ENCODE measurements at regions not wholly inside any gene's neighbourhood (a gene's known extent, or its start where the extent isn't known, plus 50 kb on each side); places are given as distances from the start of the nearest gene placed in this dataset.

GRCh38 chr16:5633845-5634440, 536.3 kb upstream of the EEF2KMT start:
- no peak overlapping the region for H2AK9ac ChIP-seq (replicated peaks; ENCODE audit: low read depth, low read length, poor library complexity)
- no CpG with 5 or more reads among the region's 5 CpGs for WGBS, 2 experiments (ENCODE audit: extremely low coverage in 2 of 2, insufficient read length in 1 of 2)
- no peaks in the 10 kb centered on the region for H3K9me1 ChIP-seq (ENCODE audit: insufficient read depth, low read length)
- dilution Hi-C loops (cut with HindIII; ENCODE audit: low sequenced_read_pairs, unreplicated experiment) (no loop called here), in situ Hi-C loops (cut with MboI; ENCODE audit: low sequenced_read_pairs) (no loop called here), intact Hi-C loops (cut with micrococcal nuclease) (no loop called here)
- H4K20me1 ChIP-seq (ENCODE audit: insufficient read depth, low read length): no peaks in the 10 kb centered on the region
- no peak overlapping the region for H3K4me3 ChIP-seq (ENCODE audit: insufficient read depth, low read depth, low read length)
- H3K56ac ChIP-seq (ENCODE audit: extremely low read depth, insufficient read depth, low read length): no peak overlapping the region
- H2AK5ac ChIP-seq (ENCODE audit: low read depth, low read length): no peak overlapping the region
- no peak overlapping the region for H4K8ac ChIP-seq (ENCODE audit: low read depth in 2 of 2, low read length in 2 of 2)
- H3K4me2 ChIP-seq (ENCODE audit: low read depth, low read length): no peak overlapping the region
- no peaks in the 10 kb centered on the region for H3K4me1 ChIP-seq (ENCODE audit: control insufficient read depth, insufficient read depth, low read length)
- ChIA-PET CTCF (interaction anchor here (0.7 kb wide), 1 partner anchor 60 kb away, joined by 3 read pairs; no protein-coding TSS in a partner anchor), POLR2A (ENCODE audit: unreplicated experiment) (interaction anchor here (0.7 kb wide), 1 partner anchor 410 kb away, joined by 4 read pairs; no protein-coding TSS in a partner anchor)
- no peak overlapping the region for H2AFZ ChIP-seq (replicated peaks; ENCODE audit: low read length, poor library complexity)
- no peak overlapping the region for H3K14ac ChIP-seq (replicated peaks; ENCODE audit: low read depth, low read length)
- no peak overlapping the region for H4K5ac ChIP-seq (ENCODE audit: low read depth, low read length)
- no TSS peak for BruUV-seq (replicated peaks)
- TF ChIP-seq NFE2L2 (IDR thresholded peaks at IDR 0.05; ENCODE audit: low read depth, low read length) (no peak), MAZ (IDR thresholded peaks at IDR 0.05; ENCODE audit: borderline replicate concordance, low read depth, low read length) (no peak), MXI1 (IDR thresholded peaks at IDR 0.05; ENCODE audit: borderline replicate concordance, low read depth, low read length) (no peak)
- H3K36me3 ChIP-seq (ENCODE audit: control insufficient read depth, insufficient read depth, low read length): no peaks in the 10 kb centered on the region
- no peak overlapping the region for H3K23ac ChIP-seq (ENCODE audit: low read depth, low read length)
- no peak overlapping the region for H2BK5ac ChIP-seq (ENCODE audit: low read depth, low read length, poor library complexity, severe bottlenecking)
- no peak for ATAC-seq (ENCODE audit: low read depth)
- no peak overlapping the region for H2BK15ac ChIP-seq (ENCODE audit: low read depth, low read length)
- no peak overlapping the region for H2BK120ac ChIP-seq (ENCODE audit: low read depth, low read length)
- no peak overlapping the region for H3K27ac ChIP-seq (ENCODE audit: insufficient read depth, low read length)
- H4K91ac ChIP-seq (ENCODE audit: insufficient read depth, low read depth, low read length): no peak overlapping the region
- H3K4ac ChIP-seq (ENCODE audit: low read depth, low read length): no peak overlapping the region
- peaks cover 13% of the 10 kb centered on the region for H3K9me3 ChIP-seq (ENCODE audit: control insufficient read depth, insufficient read depth, low read length)
- H3K79me1 ChIP-seq (ENCODE audit: low read depth in 1 of 2, low read length in 2 of 2): no peaks in the 10 kb centered on the region
- H3K9ac ChIP-seq (ENCODE audit: low read depth, low read length): no peak overlapping the region
- H2BK20ac ChIP-seq (ENCODE audit: low read depth, low read length): no peak overlapping the region
- no peak overlapping the region for H3K18ac ChIP-seq (ENCODE audit: low read depth, low read length)
- DNase-seq: peak; percentile 4
- H3K27me3 ChIP-seq (ENCODE audit: control insufficient read depth, insufficient read depth, low read length): no peaks in the 10 kb centered on the region
